Activated B cell treated with CpG ODN at 0.5 μM for 24 hours (primary cell): ENCODE measurements at regions not wholly inside any gene's neighbourhood (a gene's known extent, or its start where the extent isn't known, plus 50 kb on each side); places are given as distances from the start of the nearest gene placed in this dataset.

Experiments used
- ATAC-seq: fragments of 200-7000 bp; cut with Tn5 transposase; one replicate; pipeline ENCODE4 v1.10.0; 2021; ENCODE audit warnings: low read depth, mild to moderate bottlenecking, moderate library complexity
- CTCF ChIA-PET: fragments of 350-600 bp; sonication (Branson Sonifier 250); formaldehyde crosslinking; loops from one replicate; lab custom pipeline; 2021; ENCODE audit warnings: antibody characterized with exemption; lab: Charles Lee
- POLR2A ChIA-PET: fragments of 350-600 bp; sonication (Branson Sonifier 250); formaldehyde crosslinking; loops from one replicate; lab custom pipeline; 2021; ENCODE audit warnings: antibody characterized with exemption; lab: Charles Lee
- DNase-seq: peaks from one replicate; pipeline ENCODE4 v3.0.0; 2022
- H3K27ac Mint-ChIP-seq: one replicate; pipeline ENCODE4 v1.8.0; 2020; ENCODE audit warnings: mixed read lengths
- H3K27me3 Mint-ChIP-seq: one replicate; pipeline ENCODE4 v1.8.0; 2021; ENCODE audit warnings: mixed read lengths
- H3K36me3 Mint-ChIP-seq: one replicate; pipeline ENCODE4 v1.8.0; 2021; ENCODE audit warnings: low read depth, mixed read lengths
- H3K4me1 Mint-ChIP-seq: one replicate; pipeline ENCODE4 v1.8.0; 2021; ENCODE audit warnings: mixed read lengths
- H3K4me3 Mint-ChIP-seq: one replicate; pipeline ENCODE4 v1.8.0; 2020; ENCODE audit warnings: mild to moderate bottlenecking, mixed read lengths
- H3K9me3 Mint-ChIP-seq: one replicate; pipeline ENCODE4 v1.8.0; 2020; ENCODE audit warnings: mixed read lengths
- intact Hi-C: fragments of 100-400 bp; cut with micrococcal nuclease; formaldehyde crosslinking; loops from one replicate; pipeline ENCODE4 v1.15.1; 2024
- TF ChIP-seq, protein P1 (sequence below): fragments of 200-600 bp; IDR thresholded peaks from one replicate; pipeline ENCODE4 v1.8.0; 2022; ENCODE audit warnings: antibody characterized with exemption, mild to moderate bottlenecking

DNA sequence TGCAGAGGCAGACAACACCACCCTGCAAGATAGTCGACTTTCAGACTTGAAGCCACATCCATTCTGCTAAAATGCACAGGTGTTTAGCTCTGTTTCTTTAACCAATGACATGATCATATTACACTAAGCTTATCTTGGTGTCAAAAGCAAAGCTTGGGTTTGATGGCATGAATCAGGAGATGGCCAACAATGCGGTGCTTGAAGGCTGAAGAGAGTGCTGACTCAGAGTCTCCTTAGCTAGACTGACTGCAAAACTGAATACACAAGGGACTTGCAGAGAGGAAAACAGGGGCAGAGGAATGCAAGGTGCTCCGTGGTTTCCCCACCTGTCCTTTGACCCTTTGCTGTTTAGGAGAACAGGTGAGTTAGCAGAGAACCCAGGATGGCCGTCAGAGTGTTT is 262.6 kb downstream of the SIPA1L2 start:
- intact Hi-C loops: no loop called here
- ChIA-PET CTCF (no interaction called here), POLR2A (no interaction called here)
- ATAC-seq (no peak), DNase-seq (no peak)
- Mint-ChIP-seq H3K27me3 (no peaks in the 10 kb centered on the region), H3K9me3 (no peaks in the 10 kb centered on the region), H3K27ac (no peak overlapping the region), H3K4me3 (no peak overlapping the region), H3K36me3 (no peaks in the 10 kb centered on the region), H3K4me1 (no peaks in the 10 kb centered on the region)
- TF ChIP-seq, protein P1, sequence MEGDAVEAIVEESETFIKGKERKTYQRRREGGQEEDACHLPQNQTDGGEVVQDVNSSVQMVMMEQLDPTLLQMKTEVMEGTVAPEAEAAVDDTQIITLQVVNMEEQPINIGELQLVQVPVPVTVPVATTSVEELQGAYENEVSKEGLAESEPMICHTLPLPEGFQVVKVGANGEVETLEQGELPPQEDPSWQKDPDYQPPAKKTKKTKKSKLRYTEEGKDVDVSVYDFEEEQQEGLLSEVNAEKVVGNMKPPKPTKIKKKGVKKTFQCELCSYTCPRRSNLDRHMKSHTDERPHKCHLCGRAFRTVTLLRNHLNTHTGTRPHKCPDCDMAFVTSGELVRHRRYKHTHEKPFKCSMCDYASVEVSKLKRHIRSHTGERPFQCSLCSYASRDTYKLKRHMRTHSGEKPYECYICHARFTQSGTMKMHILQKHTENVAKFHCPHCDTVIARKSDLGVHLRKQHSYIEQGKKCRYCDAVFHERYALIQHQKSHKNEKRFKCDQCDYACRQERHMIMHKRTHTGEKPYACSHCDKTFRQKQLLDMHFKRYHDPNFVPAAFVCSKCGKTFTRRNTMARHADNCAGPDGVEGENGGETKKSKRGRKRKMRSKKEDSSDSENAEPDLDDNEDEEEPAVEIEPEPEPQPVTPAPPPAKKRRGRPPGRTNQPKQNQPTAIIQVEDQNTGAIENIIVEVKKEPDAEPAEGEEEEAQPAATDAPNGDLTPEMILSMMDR: no peak

DNA sequence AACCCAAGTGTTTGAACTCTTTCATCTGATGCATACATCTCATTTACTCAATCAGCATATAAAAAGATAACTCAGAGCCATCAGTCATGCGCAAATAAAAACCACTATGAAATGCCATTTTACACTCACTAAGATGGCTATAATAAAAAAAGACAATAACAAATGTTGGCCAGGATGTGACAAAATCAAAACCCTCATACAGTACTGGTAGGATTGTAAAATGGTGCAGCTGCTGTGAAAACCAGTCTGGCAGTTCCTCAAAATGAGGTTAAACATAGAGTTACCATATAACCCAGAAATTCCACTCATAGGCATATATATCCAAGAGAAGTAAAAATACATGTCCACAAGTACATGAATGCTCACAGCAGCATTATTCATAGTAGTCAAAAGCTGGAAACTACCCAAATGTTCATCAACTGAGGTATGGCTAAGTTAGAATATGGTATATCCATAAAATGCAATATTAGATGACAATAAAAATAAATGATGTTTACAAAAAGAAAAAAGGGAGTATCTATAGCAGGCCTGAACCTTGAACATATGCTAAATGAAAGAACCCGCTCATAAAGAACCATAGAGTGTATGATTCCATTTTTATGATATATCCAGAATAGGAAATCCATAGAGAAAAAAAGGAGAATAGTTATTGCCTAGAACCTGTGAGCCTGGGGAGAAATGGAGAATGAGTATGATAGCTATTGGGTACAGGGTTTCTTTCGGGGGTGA is 265.1 kb downstream of the SIPA1L2 start:
- H3K27me3 Mint-ChIP-seq: no peaks in the 10 kb centered on the region
- ATAC-seq (no peak), DNase-seq (no peak)
- POLR2A ChIA-PET: no interaction called here
- no peaks in the 10 kb centered on the region for H3K4me1 Mint-ChIP-seq
- TF ChIP-seq, protein P1: no peak
- H3K36me3 Mint-ChIP-seq: no peaks in the 10 kb centered on the region
- no peak overlapping the region for H3K4me3 Mint-ChIP-seq
- CTCF ChIA-PET: no interaction called here
- H3K9me3 Mint-ChIP-seq: no peaks in the 10 kb centered on the region
- intact Hi-C loops: no loop called here
- H3K27ac Mint-ChIP-seq: no peak overlapping the region

DNA sequence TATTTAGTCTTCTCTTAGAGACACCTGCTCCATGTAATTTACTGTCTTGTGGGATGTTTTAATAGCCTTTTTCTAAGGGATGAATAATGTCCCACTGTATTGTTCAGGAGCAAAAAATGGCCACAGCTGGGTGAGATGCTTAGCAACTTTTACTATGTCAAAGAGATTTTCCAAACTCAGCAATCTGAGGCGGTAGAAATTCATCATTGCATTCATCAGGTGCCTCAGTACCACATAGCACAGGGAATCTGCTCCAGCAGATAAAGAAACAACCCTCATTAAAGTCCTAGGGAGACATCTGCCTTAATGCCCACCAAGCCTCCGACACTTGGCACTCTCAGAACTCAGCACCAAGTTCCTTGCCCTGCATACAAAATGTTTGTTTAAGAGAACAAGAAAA is 266.9 kb downstream of the SIPA1L2 start:
- H3K36me3 Mint-ChIP-seq: no peaks in the 10 kb centered on the region
- DNase-seq (no peak), ATAC-seq (no peak)
- H3K4me3 Mint-ChIP-seq: no peak overlapping the region
- ChIA-PET CTCF (no interaction called here), POLR2A (no interaction called here)
- H3K27ac Mint-ChIP-seq: no peak overlapping the region
- intact Hi-C loops: no loop called here
- no peaks in the 10 kb centered on the region for H3K9me3 Mint-ChIP-seq
- TF ChIP-seq, protein P1: no peak
- H3K4me1 Mint-ChIP-seq: no peaks in the 10 kb centered on the region
- no peaks in the 10 kb centered on the region for H3K27me3 Mint-ChIP-seq

DNA sequence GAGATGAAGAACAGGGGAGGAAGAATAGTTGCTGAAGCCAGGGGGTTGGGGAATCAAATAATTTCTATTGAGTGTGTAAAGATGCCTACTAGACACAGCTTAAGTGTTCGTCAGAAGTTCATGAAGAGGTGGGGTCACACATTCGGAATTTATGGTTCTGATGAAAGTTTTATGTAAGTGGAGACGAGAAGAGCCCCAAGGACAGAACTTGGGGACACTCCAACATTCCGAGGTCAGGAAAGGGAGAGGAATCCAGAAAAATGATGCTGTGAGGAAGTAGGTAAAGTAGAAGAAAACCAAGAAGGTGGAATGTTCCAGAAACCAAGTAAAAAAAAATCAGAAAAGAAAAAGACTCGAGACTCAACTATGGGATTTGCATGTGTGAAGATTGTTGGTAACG is 272.5 kb downstream of the SIPA1L2 start:
- no peak for DNase-seq
- H3K27me3 Mint-ChIP-seq: no peaks in the 10 kb centered on the region
- no peaks in the 10 kb centered on the region for H3K9me3 Mint-ChIP-seq
- no peak overlapping the region for H3K27ac Mint-ChIP-seq
- TF ChIP-seq, protein P1: no peak
- no peaks in the 10 kb centered on the region for H3K36me3 Mint-ChIP-seq
- intact Hi-C loops: no loop called here
- ChIA-PET CTCF (no interaction called here), POLR2A (no interaction called here)
- no peaks in the 10 kb centered on the region for H3K4me1 Mint-ChIP-seq
- no peak for ATAC-seq
- no peak overlapping the region for H3K4me3 Mint-ChIP-seq

DNA sequence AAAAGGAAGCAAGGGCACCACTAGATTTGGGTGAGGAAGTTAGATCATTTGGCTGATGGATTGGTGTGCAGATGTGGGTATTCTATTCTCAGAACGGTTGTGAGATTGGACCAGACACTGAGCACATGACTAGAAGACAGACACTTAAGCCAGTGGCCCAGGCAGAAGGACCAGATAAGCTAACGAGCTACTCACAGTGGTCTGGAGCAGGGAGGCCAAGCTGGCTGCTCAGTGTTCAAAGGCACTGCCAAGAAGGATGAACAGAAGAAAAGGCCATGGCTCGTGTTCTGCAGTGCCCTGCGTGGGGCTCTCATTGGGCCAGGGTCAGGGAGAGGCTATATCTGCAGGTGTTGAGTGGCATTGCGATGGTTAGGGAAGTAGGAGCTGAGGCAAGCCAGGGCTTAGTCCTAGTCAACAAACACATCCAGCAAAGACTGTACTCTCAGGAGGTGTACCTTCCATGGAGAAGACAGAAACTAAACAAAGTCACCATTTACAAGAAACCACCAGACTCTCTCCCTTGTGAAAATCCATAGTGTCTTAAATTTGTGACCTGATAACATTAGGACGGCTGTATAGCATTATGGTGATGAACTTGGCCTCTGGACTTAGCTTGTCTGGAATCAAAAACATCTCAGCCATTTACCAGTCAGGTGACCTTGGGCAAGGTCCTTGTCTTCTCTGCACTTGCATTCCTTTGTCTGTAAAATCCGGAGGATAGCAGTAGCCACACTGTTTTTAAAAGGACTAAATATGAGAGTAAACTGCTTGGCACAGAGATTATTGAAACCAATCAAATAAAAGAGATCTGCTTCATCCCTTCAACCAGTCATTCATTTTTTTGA is 274.5 kb downstream of the SIPA1L2 start:
- no peak for ATAC-seq
- ChIA-PET POLR2A (no interaction called here), CTCF (no interaction called here)
- no peak for DNase-seq
- Mint-ChIP-seq H3K27ac (no peak overlapping the region), H3K27me3 (no peaks in the 10 kb centered on the region), H3K36me3 (no peaks in the 10 kb centered on the region), H3K9me3 (no peaks in the 10 kb centered on the region), H3K4me3 (no peak overlapping the region), H3K4me1 (no peaks in the 10 kb centered on the region)
- TF ChIP-seq, protein P1: no peak
- intact Hi-C loops: no loop called here
